H9 (cell line): ENCODE measurements at regions not wholly inside any gene's neighbourhood (a gene's known extent, or its start where the extent isn't known, plus 50 kb on each side); places are given as distances from the start of the nearest gene placed in this dataset.

ENCODE experiments used
- DNase-seq: peaks from one replicate; pipeline ENCODE4 v3.0.0-alpha.2; 2017
- H2AFZ ChIP-seq: one replicate; pipeline ENCODE4 v1.6.1; 2013; ENCODE audit warnings: mild to moderate bottlenecking, low read length, control low read depth, moderate library complexity
- H2AK5ac ChIP-seq: 2 replicates; pipeline ENCODE4 v1.6.1; 2013; ENCODE audit warnings: low read length, control low read depth, mixed read lengths; ENCODE audit not compliant: insufficient read length
- H2BK120ac ChIP-seq: one replicate; pipeline ENCODE4 v1.6.1; 2013; ENCODE audit warnings: low read depth, mild to moderate bottlenecking, low read length, control low read depth, inconsistent platforms; ENCODE audit not compliant: poor library complexity, severe bottlenecking
- H2BK12ac ChIP-seq: 2 replicates; pipeline ENCODE4 v1.6.1; 2013; ENCODE audit warnings: low read length, control low read depth, mixed read lengths, low read depth; ENCODE audit not compliant: insufficient read length
- H2BK15ac ChIP-seq: 2 replicates; pipeline ENCODE4 v1.6.1; 2013; ENCODE audit warnings: low read depth, low read length, control low read depth
- H2BK20ac ChIP-seq: one replicate; pipeline ENCODE4 v1.6.1; 2013; ENCODE audit warnings: low read depth, mild to moderate bottlenecking, low read length, control low read depth, inconsistent platforms; ENCODE audit not compliant: poor library complexity, severe bottlenecking
- H2BK5ac ChIP-seq: 2 replicates; pipeline ENCODE4 v1.6.1; 2013; ENCODE audit warnings: low read length, control low read depth, mixed read lengths; ENCODE audit not compliant: insufficient read length
- H3K14ac ChIP-seq: 2 replicates; pipeline ENCODE4 v1.6.1; 2013; ENCODE audit warnings: low read length, control low read depth; ENCODE audit not compliant: insufficient read depth
- H3K18ac ChIP-seq: 2 replicates; pipeline ENCODE4 v1.6.1; 2013; ENCODE audit warnings: low read depth, mild to moderate bottlenecking, mixed read lengths, low read length, control low read depth; ENCODE audit not compliant: insufficient read length
- H3K23ac ChIP-seq: 2 replicates; pipeline ENCODE4 v1.6.1; 2013; ENCODE audit warnings: low read length, control low read depth, mixed read lengths, low read depth; ENCODE audit not compliant: insufficient read length
- H3K23me2 ChIP-seq: 2 replicates; pipeline ENCODE4 v1.6.1; 2013; ENCODE audit warnings: low read depth, mild to moderate bottlenecking, mixed read lengths, low read length, control low read depth; ENCODE audit not compliant: insufficient read length, poor library complexity, severe bottlenecking
- H3K27ac ChIP-seq: 2 replicates; pipeline ENCODE4 v1.5.1; 2013; ENCODE audit warnings: low read length, control low read depth, mixed read lengths, low read depth; ENCODE audit not compliant: insufficient read length
- H3K27me3 ChIP-seq: 2 replicates; pipeline ENCODE4 v1.6.1; 2013; ENCODE audit warnings: low read length, control low read depth, inconsistent platforms; ENCODE audit not compliant: insufficient read depth
- H3K4ac ChIP-seq: 2 replicates; pipeline ENCODE4 v1.6.1; 2013; ENCODE audit warnings: low read depth, mild to moderate bottlenecking, control low read depth, inconsistent platforms, low read length, moderate library complexity
- H3K4me1 ChIP-seq: 2 replicates; pipeline ENCODE4 v1.6.1; 2013; ENCODE audit warnings: low read length, control low read depth, inconsistent platforms; ENCODE audit not compliant: insufficient read depth
- H3K4me2 ChIP-seq: 2 replicates; pipeline ENCODE4 v1.6.1; 2013; ENCODE audit warnings: low read length, control low read depth, mixed read lengths; ENCODE audit not compliant: insufficient read length, insufficient read depth
- H3K56ac ChIP-seq: 2 replicates; pipeline ENCODE4 v1.6.1; 2013; ENCODE audit warnings: low read depth, mild to moderate bottlenecking, mixed read lengths, low read length, control low read depth; ENCODE audit not compliant: insufficient read length
- H3K79me1 ChIP-seq: 2 replicates; pipeline ENCODE4 v1.6.1; 2013; ENCODE audit warnings: low read depth, mild to moderate bottlenecking, moderate library complexity, low read length, control low read depth, inconsistent platforms; ENCODE audit not compliant: insufficient read depth, poor library complexity, severe bottlenecking
- H3K79me2 ChIP-seq: 2 replicates; pipeline ENCODE4 v1.6.1; 2013; ENCODE audit warnings: low read length, control low read depth, inconsistent platforms; ENCODE audit not compliant: insufficient read depth
- H3K9ac ChIP-seq: 2 replicates; pipeline ENCODE4 v1.6.1; 2013; ENCODE audit warnings: low read length, control low read depth, mixed read lengths; ENCODE audit not compliant: insufficient read length; ENCODE audit errors: extremely low read depth
- H3K9me3 ChIP-seq: one replicate; pipeline ENCODE4 v1.6.1; 2013; ENCODE audit warnings: low read depth, low read length, inconsistent platforms; ENCODE audit not compliant: control insufficient read depth
- H3T11ph ChIP-seq: one replicate; pipeline ENCODE4 v1.6.1; 2013; ENCODE audit warnings: mild to moderate bottlenecking, low read length, control low read depth, inconsistent platforms
- H4K20me1 ChIP-seq: one replicate; pipeline ENCODE4 v1.6.1; 2013; ENCODE audit not compliant: control insufficient read depth, insufficient read length, insufficient read depth
- H4K5ac ChIP-seq: 2 replicates; pipeline ENCODE4 v1.6.1; 2013; ENCODE audit warnings: low read depth, mild to moderate bottlenecking, mixed read lengths, low read length, control low read depth; ENCODE audit not compliant: insufficient read length
- H4K8ac ChIP-seq: replicated peaks from 2 replicates; pipeline ENCODE4 v1.6.1; 2013; ENCODE audit warnings: low read length, control low read depth, mixed read lengths, low read depth; ENCODE audit not compliant: insufficient read length
- H4K91ac ChIP-seq: 2 replicates; pipeline ENCODE4 v1.6.1; 2013; ENCODE audit warnings: low read depth, mild to moderate bottlenecking, moderate library complexity, mixed read lengths, low read length, control low read depth; ENCODE audit not compliant: insufficient read length
- H3K27ac Mint-ChIP-seq, 3 experiments: 2 replicates in 2 of 3; 3 replicates in 1 of 3; pipeline ENCODE4 v1.8.0; 2020 to 2021; ENCODE audit warnings: mixed read lengths in 3 of 3, mild to moderate bottlenecking in 1 of 3, moderate library complexity in 1 of 3
- H3K27me3 Mint-ChIP-seq: 2 replicates; pipeline ENCODE4 v1.8.0; 2021; ENCODE audit warnings: low read depth, mild to moderate bottlenecking, moderate library complexity, mixed read lengths
- H3K36me3 Mint-ChIP-seq, 3 experiments: 2 replicates in 2 of 3; 3 replicates in 1 of 3; pipeline ENCODE4 v1.8.0; 2020 to 2021; ENCODE audit warnings: low read depth in 3 of 3, mixed read lengths in 3 of 3; ENCODE audit not compliant: insufficient read depth in 1 of 3
- H3K4me1 Mint-ChIP-seq, 2 experiments: 2 replicates each; pipeline ENCODE4 v1.8.0; 2020; ENCODE audit warnings: mixed read lengths in 2 of 2
- H3K4me3 Mint-ChIP-seq, 2 experiments: 2 replicates in 1 of 2; 3 replicates in 1 of 2; pipeline ENCODE4 v1.8.0; 2020 to 2021; ENCODE audit warnings: mild to moderate bottlenecking in 2 of 2, mixed read lengths in 2 of 2, moderate library complexity in 1 of 2
- H3K9me3 Mint-ChIP-seq, 2 experiments: 2 replicates in 1 of 2; 3 replicates in 1 of 2; pipeline ENCODE4 v1.8.0; 2020; ENCODE audit warnings: mild to moderate bottlenecking in 2 of 2, mixed read lengths in 2 of 2, moderate library complexity in 1 of 2
- WGBS: extraction: QIAGEN DNeasy Blood & Tissue Kit; methylation state at CpG from one replicate; pipeline ENCODE4 v1.1.7; 2013; ENCODE audit warnings: missing lambda C conversion rate, low lambda C conversion rate, mixed read lengths; ENCODE audit not compliant: insufficient read length; ENCODE audit errors: extremely low coverage; 5-methylcytosine and 5-hydroxymethylcytosine counted together
- TF ChIP-seq, protein P1 (sequence below): fragments of 200-600 bp; sonication (generic); conservative IDR thresholded peaks from 3 replicates; pipeline ENCODE4 v1.8.0; 2021; ENCODE audit warnings: antibody characterized with exemption, mild to moderate bottlenecking

- TF ChIP-seq, protein P1, sequence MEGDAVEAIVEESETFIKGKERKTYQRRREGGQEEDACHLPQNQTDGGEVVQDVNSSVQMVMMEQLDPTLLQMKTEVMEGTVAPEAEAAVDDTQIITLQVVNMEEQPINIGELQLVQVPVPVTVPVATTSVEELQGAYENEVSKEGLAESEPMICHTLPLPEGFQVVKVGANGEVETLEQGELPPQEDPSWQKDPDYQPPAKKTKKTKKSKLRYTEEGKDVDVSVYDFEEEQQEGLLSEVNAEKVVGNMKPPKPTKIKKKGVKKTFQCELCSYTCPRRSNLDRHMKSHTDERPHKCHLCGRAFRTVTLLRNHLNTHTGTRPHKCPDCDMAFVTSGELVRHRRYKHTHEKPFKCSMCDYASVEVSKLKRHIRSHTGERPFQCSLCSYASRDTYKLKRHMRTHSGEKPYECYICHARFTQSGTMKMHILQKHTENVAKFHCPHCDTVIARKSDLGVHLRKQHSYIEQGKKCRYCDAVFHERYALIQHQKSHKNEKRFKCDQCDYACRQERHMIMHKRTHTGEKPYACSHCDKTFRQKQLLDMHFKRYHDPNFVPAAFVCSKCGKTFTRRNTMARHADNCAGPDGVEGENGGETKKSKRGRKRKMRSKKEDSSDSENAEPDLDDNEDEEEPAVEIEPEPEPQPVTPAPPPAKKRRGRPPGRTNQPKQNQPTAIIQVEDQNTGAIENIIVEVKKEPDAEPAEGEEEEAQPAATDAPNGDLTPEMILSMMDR: no peak
- no peaks in the 10 kb centered on the region for H3K9me3 ChIP-seq
- no peak overlapping the region for H3K27ac ChIP-seq
- DNase-seq: peak; percentile 40
- H3K56ac ChIP-seq: no peak overlapping the region
- H3K27me3 ChIP-seq: no peaks in the 10 kb centered on the region
- H2BK20ac ChIP-seq: no peak overlapping the region
- H3K4me2 ChIP-seq: no peak overlapping the region
- H3K23ac ChIP-seq: no peak overlapping the region
- H3K23me2 ChIP-seq: no peaks in the 10 kb centered on the region
- no peak overlapping the region for H3K14ac ChIP-seq
- no peak overlapping the region for H3K18ac ChIP-seq
- no peak overlapping the region for H3K9ac ChIP-seq
- WGBS: no CpG with 5 or more reads among the region's 2 CpGs
- H2BK15ac ChIP-seq: no peak overlapping the region
- no peaks in the 10 kb centered on the region; the same call in 1 of the 2 replicates for H3K4me1 ChIP-seq
- no peak overlapping the region for H3K4ac ChIP-seq
- no peak overlapping the region for H4K91ac ChIP-seq
- H2BK5ac ChIP-seq: no peak overlapping the region
- Mint-ChIP-seq H3K36me3 (no peaks in the 10 kb centered on the region), H3K9me3 (no peaks in the 10 kb centered on the region; a peak in 2 of 5 replicates), H3K27ac (no peak overlapping the region), H3K4me3 (no peak overlapping the region), H3K4me1 (peaks cover 7 to 9% of the 10 kb centered on the region in 2 experiments; a peak in 3 of 4 replicates), H3K27me3 (peaks cover 2% of the 10 kb centered on the region; the same call in 1 of the 2 replicates)
- no peaks in the 10 kb centered on the region for H3K79me2 ChIP-seq
- no peak overlapping the region for H2AFZ ChIP-seq
- H2BK120ac ChIP-seq: no peak overlapping the region
- no peaks in the 10 kb centered on the region for H3K79me1 ChIP-seq
- H2BK12ac ChIP-seq: no peak overlapping the region
- H4K20me1 ChIP-seq: no peaks in the 10 kb centered on the region
- H4K8ac ChIP-seq: no peak overlapping the region
- no peak overlapping the region for H4K5ac ChIP-seq
- no peak overlapping the region for H2AK5ac ChIP-seq
- no peak overlapping the region for H3T11ph ChIP-seq
These were observed 289.6 kb upstream of the NPVF start for GRCh38 chr7:25517906-25518305.
